RCC 7860 (cell line): ENCODE measurements at regions not wholly inside any gene's neighbourhood (a gene's known extent, or its start where the extent isn't known, plus 50 kb on each side); places are given as distances from the start of the nearest gene placed in this dataset.

Source experiments
- DNase-seq: peaks from one replicate; pipeline ENCODE4 v3.0.0-alpha.2; 2015; ENCODE audit warnings: low spot score
- FAIRE-seq: peaks from 2 replicates; lab custom pipeline; 2012; peaks lifted over from hg19 to GRCh38; lab: Jason Lieb, UNC

- DNase-seq, result no peak
- no peak for FAIRE-seq
These were observed 289.1 kb downstream of the ZNF516 start for GRCh38 chr18:76205906-76206305.

- DNase-seq, result no peak
- FAIRE-seq, result no peak
These were observed 291.5 kb downstream of the ZNF516 start for GRCh38 chr18:76203552-76203951.

GRCh38 chr18:76202322-76202721 lies 292.7 kb downstream of the ZNF516 start:
- FAIRE-seq (no peak), DNase-seq (no peak)

GRCh38 chr18:76195601-76196000 lies 299.4 kb downstream of the ZNF516 start:
- no peak for DNase-seq
- no peak for FAIRE-seq

GRCh38 chr18:76188097-76188496 lies 306.9 kb downstream of the ZNF516 start:
- DNase-seq, result no peak
- FAIRE-seq, result no peak

- FAIRE-seq (no peak), DNase-seq (no peak)
These were observed 315.8 kb downstream of the ZNF516 start for GRCh38 chr18:76179257-76179656.

GRCh38 chr18:76177160-76177559 lies 317.9 kb downstream of the ZNF516 start:
- FAIRE-seq (no peak), DNase-seq (no peak)

- FAIRE-seq (no peak), DNase-seq (no peak)
These were observed 320.6 kb downstream of the ZNF516 start for GRCh38 chr18:76174451-76174850.

- FAIRE-seq (no peak), DNase-seq (no peak)
These were observed 325.3 kb downstream of the ZNF516 start for GRCh38 chr18:76169733-76170132.

GRCh38 chr18:76167845-76168621 lies 327.0 kb downstream of the ZNF516 start:
- no peak for DNase-seq
- no peak for FAIRE-seq

- no peak for FAIRE-seq
- DNase-seq, result no peak
These were observed 327.6 kb downstream of the ZNF516 start for GRCh38 chr18:76167410-76167809.

- FAIRE-seq, result no peak
- DNase-seq, result no peak
These were observed 332.2 kb downstream of the ZNF516 start for GRCh38 chr18:76162886-76163285.

GRCh38 chr18:76161983-76162382 lies 333.1 kb downstream of the ZNF516 start:
- FAIRE-seq, result no peak
- no peak for DNase-seq

- no peak for FAIRE-seq
- no peak for DNase-seq
These were observed 341.4 kb downstream of the ZNF516 start for GRCh38 chr18:76153691-76154090.

GRCh38 chr18:76149734-76150133 lies 345.3 kb downstream of the ZNF516 start:
- no peak for DNase-seq
- no peak for FAIRE-seq

- DNase-seq (no peak), FAIRE-seq (no peak)
These were observed 345.8 kb downstream of the ZNF516 start for GRCh38 chr18:76149284-76149683.

- FAIRE-seq, result no peak
- no peak for DNase-seq
These were observed 349.3 kb downstream of the ZNF516 start for GRCh38 chr18:76145521-76146376.

- FAIRE-seq, result no peak
These were observed 350.2 kb downstream of the ZNF516 start for GRCh38 chr18:76144844-76145243.

GRCh38 chr18:76142611-76143010 lies 352.4 kb downstream of the ZNF516 start:
- no peak for FAIRE-seq

More at GRCh38 chr18:76144844-76145243, 350.2 kb downstream of the ZNF516 start:
- DNase-seq, result no peak

GRCh38 chr18:76139844-76140243 lies 355.2 kb downstream of the ZNF516 start:
- FAIRE-seq (no peak), DNase-seq (no peak)

More at GRCh38 chr18:76142611-76143010, 352.4 kb downstream of the ZNF516 start:
- no peak for DNase-seq

- no peak for FAIRE-seq
- DNase-seq, result no peak
These were observed 357.8 kb downstream of the ZNF516 start for GRCh38 chr18:76137216-76137615.

- FAIRE-seq (no peak), DNase-seq (no peak)
These were observed 358.3 kb downstream of the ZNF516 start for GRCh38 chr18:76136701-76137100.
